AG09319 (cell line): ENCODE measurements at regions not wholly inside any gene's neighbourhood (a gene's known extent, or its start where the extent isn't known, plus 50 kb on each side); places are given as distances from the start of the nearest gene placed in this dataset.

Experiments used
- DNase-seq: peaks from one replicate; pipeline ENCODE4 v3.0.0-alpha.2; 2010; ENCODE audit warnings: low read depth; ENCODE audit errors: extremely low read depth
- CTCF ChIP-seq: IDR thresholded peaks from 2 replicates; pipeline ENCODE4 v1.5.1; 2011; ENCODE audit warnings: low read depth, mild to moderate bottlenecking, inconsistent platforms, low read length, moderate library complexity

GRCh38 chr5:105922080-105922479 is 1748.7 kb downstream of the EFNA5 start:
- DNase-seq, result no peak
- no peak for TF ChIP-seq CTCF

DNA sequence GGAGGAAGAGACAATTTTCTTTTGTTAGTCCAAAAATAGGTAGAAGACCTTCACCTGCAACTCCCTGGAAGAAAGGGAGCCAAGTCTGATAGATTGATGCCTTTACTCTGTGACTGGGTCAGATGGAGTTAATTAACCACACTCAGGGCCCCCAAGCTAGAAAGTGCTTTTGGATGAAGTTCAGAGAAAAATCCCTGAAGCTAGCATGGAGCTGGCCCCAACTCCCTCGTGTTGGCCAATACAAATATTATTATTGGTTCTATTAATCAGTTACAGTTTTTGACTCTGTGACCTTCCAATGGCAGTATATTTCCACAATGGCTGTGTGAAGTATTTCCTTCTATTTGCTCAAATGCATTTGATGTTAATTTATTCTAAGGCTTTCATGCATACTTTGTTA is 1753.5 kb downstream of the EFNA5 start:
- no peak for TF ChIP-seq CTCF

GRCh38 chr5:105907016-105907415 is 1763.7 kb downstream of the EFNA5 start:
- TF ChIP-seq CTCF, result no peak
- DNase-seq, result no peak

More for the DNA sequence above, 1753.5 kb downstream of the EFNA5 start:
- no peak for DNase-seq

GRCh38 chr5:105905392-105905791 is 1765.3 kb downstream of the EFNA5 start:
- no peak for DNase-seq
- no peak for TF ChIP-seq CTCF

- TF ChIP-seq CTCF, result no peak
- peak; percentile 14 for DNase-seq
Observed at GRCh38 chr5:105903069-105903468, 1767.7 kb downstream of the EFNA5 start.

- no peak for TF ChIP-seq CTCF
- no peak for DNase-seq
Observed at GRCh38 chr5:105899726-105900125, 1771.0 kb downstream of the EFNA5 start.

DNA sequence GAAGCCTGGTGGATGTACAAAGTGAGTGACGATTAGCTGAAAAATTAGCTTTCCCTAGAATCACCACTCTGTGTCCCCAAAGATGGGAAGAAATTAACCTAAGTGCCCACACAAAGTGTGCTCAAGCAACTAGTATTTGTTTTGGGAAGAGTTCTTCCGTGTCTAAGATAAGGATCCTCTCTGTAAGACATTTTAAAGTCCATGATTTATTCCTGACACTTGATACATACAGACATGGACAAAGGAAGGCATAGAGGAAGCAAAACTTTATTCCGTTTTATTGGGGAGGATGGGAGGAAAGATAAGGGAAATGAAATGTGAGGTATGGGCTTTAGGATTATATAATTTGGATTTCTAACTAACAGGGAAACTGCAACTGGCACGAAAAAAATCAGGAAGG is 1772.6 kb downstream of the EFNA5 start:
- DNase-seq, result no peak
- TF ChIP-seq CTCF, result no peak
